Vagina (tissue), 2 donors: ENCODE measurements at regions not wholly inside any gene's neighbourhood (a gene's known extent, or its start where the extent isn't known, plus 50 kb on each side); places are given as distances from the start of the nearest gene placed in this dataset.

Source experiments
- CTCF ChIP-seq, 3 experiments: fragments of 450-650 bp in 2 of 3; fragments of 200-600 bp in 1 of 3; sonication (generic) in 1 of 3; IDR thresholded peaks; one replicate each; pipeline ENCODE4 v1.5.1; 2017 to 2019; ENCODE audit warnings: antibody characterized with exemption in 3 of 3, mild to moderate bottlenecking in 2 of 3, moderate library complexity in 2 of 3
- POLR2A ChIP-seq, 2 donors: fragments of 450-650 bp; IDR thresholded peaks; one replicate each; pipeline ENCODE4 v1.6.1; 2017; ENCODE audit warnings: antibody characterized with exemption in 2 of 2, mild to moderate bottlenecking in 2 of 2, moderate library complexity in 2 of 2
- POLR2AphosphoS5 ChIP-seq, 2 donors: sonication (generic); formaldehyde crosslinking; IDR thresholded peaks; one replicate each; pipeline ENCODE4 v1.9.0; 2017; ENCODE audit warnings: antibody characterized with exemption in 2 of 2, mild to moderate bottlenecking in 2 of 2, low read depth in 1 of 2; ENCODE audit not compliant: insufficient read depth in 1 of 2

GRCh38 chr5:103745353-103746065 lies 182.9 kb upstream of the NUDT12 start:
- TF ChIP-seq CTCF (IDR thresholded peaks at IDR 0.05) (no peak), POLR2A (IDR thresholded peaks at IDR 0.05) (no peak), POLR2AphosphoS5 (IDR thresholded peaks at IDR 0.05; ENCODE audit: insufficient read depth in 1 of 2, low read depth in 1 of 2) (no peak)
